Mesothelial cell of epicardium (in vitro differentiated cells): ENCODE measurements at regions not wholly inside any gene's neighbourhood (a gene's known extent, or its start where the extent isn't known, plus 50 kb on each side); places are given as distances from the start of the nearest gene placed in this dataset.
"Not testable (repeated sequence)": the region's sequence is repeated elsewhere in the genome, so short reads cannot be mapped to it uniquely, and the experiment has no call there.

ENCODE experiments used
- DNase-seq, 2 experiments: peaks; one replicate each; pipeline ENCODE4 v3.0.0; 2021; ENCODE audit warnings: low spot score in 2 of 2; ENCODE audit not compliant: unreplicated experiment in 2 of 2
- H3K27ac Mint-ChIP-seq: 2 replicates; pipeline ENCODE4 v1.8.0; 2021; ENCODE audit warnings: mixed read lengths
- H3K27me3 Mint-ChIP-seq: 2 replicates; pipeline ENCODE4 v1.8.0; 2021; ENCODE audit warnings: low read depth, mixed read lengths
- H3K36me3 Mint-ChIP-seq: 2 replicates; pipeline ENCODE4 v1.8.0; 2021; ENCODE audit warnings: mixed read lengths
- H3K4me1 Mint-ChIP-seq: 2 replicates; pipeline ENCODE4 v1.8.0; 2021; ENCODE audit warnings: mixed read lengths
- H3K4me3 Mint-ChIP-seq: 2 replicates; pipeline ENCODE4 v1.8.0; 2021; ENCODE audit warnings: mild to moderate bottlenecking, moderate library complexity, mixed read lengths
- H3K9me3 Mint-ChIP-seq: 2 replicates; pipeline ENCODE4 v1.8.0; 2021; ENCODE audit warnings: mixed read lengths
- TF ChIP-seq, protein P1 (sequence below): fragments of 200-600 bp; sonication (generic); IDR thresholded peaks from one replicate; pipeline ENCODE4 v1.5.0; 2021; ENCODE audit warnings: antibody characterized with exemption; ENCODE audit not compliant: unreplicated experiment

GRCh38 chr11:82405421-82405820 lies 328.2 kb downstream of the FAM181B start:
- Mint-ChIP-seq H3K27ac (peak overlapping the region; percentile 12), H3K9me3 (no peaks in the 10 kb centered on the region), H3K36me3 (no peaks in the 10 kb centered on the region), H3K4me3 (no peak overlapping the region), H3K27me3 (peaks cover 19% of the 10 kb centered on the region), H3K4me1 (peaks cover 35% of the 10 kb centered on the region)
- TF ChIP-seq, protein P1, sequence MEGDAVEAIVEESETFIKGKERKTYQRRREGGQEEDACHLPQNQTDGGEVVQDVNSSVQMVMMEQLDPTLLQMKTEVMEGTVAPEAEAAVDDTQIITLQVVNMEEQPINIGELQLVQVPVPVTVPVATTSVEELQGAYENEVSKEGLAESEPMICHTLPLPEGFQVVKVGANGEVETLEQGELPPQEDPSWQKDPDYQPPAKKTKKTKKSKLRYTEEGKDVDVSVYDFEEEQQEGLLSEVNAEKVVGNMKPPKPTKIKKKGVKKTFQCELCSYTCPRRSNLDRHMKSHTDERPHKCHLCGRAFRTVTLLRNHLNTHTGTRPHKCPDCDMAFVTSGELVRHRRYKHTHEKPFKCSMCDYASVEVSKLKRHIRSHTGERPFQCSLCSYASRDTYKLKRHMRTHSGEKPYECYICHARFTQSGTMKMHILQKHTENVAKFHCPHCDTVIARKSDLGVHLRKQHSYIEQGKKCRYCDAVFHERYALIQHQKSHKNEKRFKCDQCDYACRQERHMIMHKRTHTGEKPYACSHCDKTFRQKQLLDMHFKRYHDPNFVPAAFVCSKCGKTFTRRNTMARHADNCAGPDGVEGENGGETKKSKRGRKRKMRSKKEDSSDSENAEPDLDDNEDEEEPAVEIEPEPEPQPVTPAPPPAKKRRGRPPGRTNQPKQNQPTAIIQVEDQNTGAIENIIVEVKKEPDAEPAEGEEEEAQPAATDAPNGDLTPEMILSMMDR: no peak
- DNase-seq: no peak

GRCh38 chr11:82404981-82405380 lies 328.7 kb downstream of the FAM181B start:
- DNase-seq: no peak
- H3K4me3 Mint-ChIP-seq: no peak overlapping the region
- peaks cover 39% of the 10 kb centered on the region for H3K4me1 Mint-ChIP-seq
- H3K36me3 Mint-ChIP-seq: no peaks in the 10 kb centered on the region
- H3K9me3 Mint-ChIP-seq: no peaks in the 10 kb centered on the region
- H3K27ac Mint-ChIP-seq: no peak overlapping the region
- TF ChIP-seq, protein P1: no peak
- H3K27me3 Mint-ChIP-seq: peaks cover 16% of the 10 kb centered on the region

DNA sequence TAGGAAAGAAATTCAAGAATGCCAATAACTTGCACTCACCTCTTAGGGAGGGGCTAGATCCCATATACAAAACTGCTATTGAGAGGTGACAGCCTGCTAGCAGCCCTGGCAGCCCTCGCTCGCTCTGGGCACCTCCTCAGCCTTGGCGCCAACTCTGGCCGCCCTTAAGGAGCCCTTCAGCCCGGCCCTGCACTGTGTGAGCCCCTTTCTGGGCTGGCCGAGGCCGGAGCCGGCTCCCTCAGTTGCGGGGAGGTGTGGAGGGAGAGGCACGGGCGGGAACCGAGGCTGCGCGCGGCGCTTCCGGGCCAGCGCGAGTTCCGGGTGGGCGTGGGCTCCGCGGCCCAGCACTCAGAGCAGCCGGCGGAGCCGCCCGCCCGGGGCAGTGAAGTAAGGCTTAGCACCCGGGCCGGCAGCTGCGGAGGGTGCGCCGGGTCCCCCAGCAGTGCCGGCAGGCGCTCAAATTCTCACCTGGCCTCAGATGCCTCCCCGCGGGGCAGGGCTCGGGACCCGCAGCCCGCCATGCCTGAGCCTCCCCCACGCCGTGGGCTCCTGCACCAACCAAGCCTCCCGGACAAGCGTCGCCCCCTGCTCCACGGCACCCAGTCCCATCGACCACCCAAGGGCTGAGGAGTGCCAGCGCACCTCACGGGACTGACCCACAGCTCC lies 329.9 kb downstream of the FAM181B start:
- Mint-ChIP-seq H3K9me3 (no peaks in the 10 kb centered on the region), H3K4me1 (peaks cover 41% of the 10 kb centered on the region), H3K27ac (no peak overlapping the region), H3K4me3 (no peak overlapping the region), H3K36me3 (no peaks in the 10 kb centered on the region), H3K27me3 (peaks cover 15% of the 10 kb centered on the region)
- TF ChIP-seq, protein P1: no peak
- no peak for DNase-seq

GRCh38 chr11:82398300-82398815 lies 335.3 kb downstream of the FAM181B start:
- H3K36me3 Mint-ChIP-seq: no peaks in the 10 kb centered on the region
- peaks cover 19% of the 10 kb centered on the region for H3K4me1 Mint-ChIP-seq
- peaks cover 5% of the 10 kb centered on the region for H3K27me3 Mint-ChIP-seq
- H3K4me3 Mint-ChIP-seq: no peak overlapping the region
- no peak overlapping the region for H3K27ac Mint-ChIP-seq
- DNase-seq: no peak
- H3K9me3 Mint-ChIP-seq: peaks cover 14% of the 10 kb centered on the region
- TF ChIP-seq, protein P1: no peak

GRCh38 chr11:82396639-82397038 lies 337.0 kb downstream of the FAM181B start:
- H3K27ac Mint-ChIP-seq, H3K36me3 Mint-ChIP-seq, H3K27me3 Mint-ChIP-seq, H3K4me3 Mint-ChIP-seq, DNase-seq: not testable (repeated sequence)
- peaks cover 26% of the 10 kb centered on the region for H3K9me3 Mint-ChIP-seq
- H3K4me1 Mint-ChIP-seq: peaks cover 17% of the 10 kb centered on the region

DNA sequence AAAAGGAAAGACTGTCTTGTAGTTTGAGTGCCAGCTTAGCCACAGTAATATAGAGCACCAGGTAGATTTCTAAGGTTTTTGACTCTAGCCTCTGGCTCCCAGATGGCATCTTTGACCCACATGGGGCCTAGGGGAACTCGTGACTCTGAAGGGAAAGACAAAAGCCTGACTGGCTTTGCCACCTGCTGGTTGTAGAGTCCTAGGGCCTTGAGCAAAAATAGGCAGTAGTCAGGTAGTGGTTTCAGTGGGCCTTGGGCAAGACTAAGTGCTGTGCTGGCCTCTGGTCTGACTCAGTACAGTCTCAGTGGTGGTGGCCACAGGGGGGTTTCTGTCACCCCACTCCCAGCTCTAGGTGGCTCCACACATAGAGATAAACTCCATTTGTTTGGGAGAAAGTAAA lies 349.4 kb downstream of the FAM181B start:
- Mint-ChIP-seq H3K9me3 (peaks cover 22% of the 10 kb centered on the region), H3K27ac (no peak overlapping the region), H3K36me3 (no peaks in the 10 kb centered on the region), H3K27me3 (peaks cover 20% of the 10 kb centered on the region), H3K4me1 (no peaks in the 10 kb centered on the region), H3K4me3 (no peak overlapping the region)
- TF ChIP-seq, protein P1: no peak
- DNase-seq: no peak
